CD4-positive, alpha-beta T cell treated with Interleukin-12 subunit alpha and Interleukin-12 subunit beta, for 1 hour (primary cell): ENCODE measurements at regions not wholly inside any gene's neighbourhood (a gene's known extent, or its start where the extent isn't known, plus 50 kb on each side); places are given as distances from the start of the nearest gene placed in this dataset.

ENCODE experiments used
- DNase-seq: peaks from one replicate; pipeline ENCODE4 v3.0.0-alpha.2; 2020

DNA sequence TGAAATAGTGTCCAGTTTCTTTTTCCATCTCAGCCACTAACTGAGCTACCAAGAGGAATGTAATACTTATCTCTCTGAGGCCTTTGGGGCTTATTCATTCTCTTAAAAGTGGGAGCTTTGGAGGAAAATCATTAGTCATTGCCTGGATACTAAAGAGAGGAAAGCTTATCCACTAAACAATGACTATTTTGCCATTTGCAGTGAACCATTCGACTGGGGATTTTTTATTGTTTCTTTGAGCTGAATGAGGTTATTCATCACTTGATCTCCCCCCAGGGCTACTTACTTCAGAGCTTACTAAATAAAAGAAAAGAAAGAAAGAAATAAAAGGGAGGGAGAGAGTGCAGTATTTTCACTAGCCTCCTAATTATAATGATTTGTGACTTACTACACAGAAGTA lies 1329.5 kb upstream of the TENM3 start:
- DNase-seq: no peak

DNA sequence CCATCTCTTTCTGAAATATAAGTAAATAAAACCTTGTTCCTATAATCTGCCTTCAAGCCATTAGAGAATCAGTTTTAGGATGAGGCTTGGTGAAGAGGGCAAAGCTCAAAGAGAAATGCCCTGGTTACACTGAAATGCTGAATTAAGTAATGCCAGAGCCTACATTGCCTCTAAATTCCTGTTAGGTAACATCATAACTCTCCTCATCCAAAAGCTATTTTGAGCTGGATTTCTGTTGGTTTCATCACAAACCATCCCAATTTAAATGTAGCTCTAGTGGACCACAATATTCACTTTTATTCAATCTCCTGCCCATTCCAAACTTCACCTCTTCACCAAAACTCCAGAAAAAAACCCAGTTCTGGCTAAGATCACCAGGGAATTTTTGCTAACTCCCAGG lies 1319.7 kb upstream of the TENM3 start:
- DNase-seq: no peak

DNA sequence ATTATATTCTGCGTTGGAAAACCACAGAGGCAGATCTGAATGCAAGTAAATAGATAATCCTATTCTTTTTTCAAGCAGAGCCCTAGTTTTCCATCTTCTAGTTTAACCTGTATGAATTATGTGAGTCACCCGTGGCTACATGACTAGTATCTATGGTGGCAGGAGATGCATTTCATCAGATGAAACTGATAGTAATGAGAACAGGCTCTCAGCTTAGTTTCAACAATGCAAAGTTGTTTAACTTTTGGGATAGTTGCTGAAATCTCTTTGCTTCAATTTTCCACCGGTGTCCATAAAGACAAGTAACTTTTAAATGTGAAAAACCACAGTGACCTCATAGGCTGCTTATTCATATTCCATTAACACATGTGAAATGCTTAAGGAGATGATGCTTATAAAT lies 1317.4 kb upstream of the TENM3 start:
- DNase-seq: no peak

DNA sequence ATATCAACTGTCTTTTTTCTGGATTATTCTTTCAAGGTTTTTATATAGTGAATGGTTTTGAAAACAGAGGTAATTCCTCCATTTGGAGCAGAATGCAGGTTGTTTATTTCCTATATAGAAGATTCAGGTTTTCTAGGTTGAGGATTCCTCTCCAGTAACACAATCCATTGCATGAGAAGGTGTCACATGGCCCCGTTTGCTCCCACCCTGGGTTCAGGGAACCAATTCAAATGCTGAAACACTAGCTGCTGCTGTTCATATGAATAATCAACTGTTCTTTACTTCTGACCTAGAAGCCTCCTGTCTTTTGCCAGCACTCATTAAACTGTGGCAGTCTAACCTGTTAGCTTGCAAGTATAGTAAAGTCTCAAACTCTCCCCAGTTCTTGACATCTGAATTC lies 1316.9 kb upstream of the TENM3 start:
- no peak for DNase-seq

DNA sequence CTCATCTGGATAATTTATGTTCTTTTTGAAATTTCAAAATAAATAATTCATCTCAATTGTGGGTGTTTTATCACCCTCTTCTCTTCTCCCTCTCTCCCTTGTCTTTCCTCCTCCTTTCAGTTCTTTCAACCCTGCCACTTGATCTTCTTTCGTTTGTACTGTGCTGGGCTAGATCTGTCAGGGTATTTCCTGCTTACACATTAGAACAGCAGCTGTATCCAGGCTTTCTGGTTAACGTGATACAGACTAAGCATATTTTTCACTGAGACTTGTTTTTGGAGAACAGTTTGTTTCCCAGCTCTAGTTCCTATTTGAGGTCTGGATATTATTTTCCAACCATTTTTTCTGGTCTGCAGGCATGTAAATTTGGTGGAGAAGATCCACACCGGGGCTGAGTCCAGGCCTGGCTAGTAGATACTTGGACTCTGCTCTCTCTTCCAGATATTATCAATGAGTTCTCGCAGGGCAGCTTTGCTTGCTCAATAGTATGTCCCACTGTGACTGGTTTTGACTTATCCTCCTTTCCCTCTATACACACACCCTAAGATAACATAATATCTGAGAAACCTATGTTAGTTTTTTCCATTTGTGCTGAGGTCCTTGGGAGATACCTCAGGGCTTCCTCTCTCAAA lies 1310.7 kb upstream of the TENM3 start:
- DNase-seq: no peak

DNA sequence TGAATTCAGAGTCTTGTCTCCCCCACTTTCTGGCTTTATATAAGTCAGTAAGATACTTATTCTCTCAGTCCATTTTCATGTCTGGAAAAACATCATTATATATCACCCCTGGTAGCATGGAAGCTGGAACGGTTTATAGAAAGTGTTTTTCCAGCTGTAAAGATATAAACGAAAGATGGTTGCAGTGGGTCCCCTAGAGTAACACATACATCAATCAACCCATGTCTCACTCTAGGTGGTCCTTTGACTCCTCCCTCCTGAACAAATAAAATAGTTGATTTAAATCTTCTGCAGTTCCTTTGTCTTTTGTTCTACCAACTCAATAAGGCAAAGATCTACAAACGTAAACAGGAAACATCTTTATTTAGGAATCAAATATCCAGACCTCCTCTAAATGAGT lies 1306.1 kb upstream of the TENM3 start:
- no peak for DNase-seq

DNA sequence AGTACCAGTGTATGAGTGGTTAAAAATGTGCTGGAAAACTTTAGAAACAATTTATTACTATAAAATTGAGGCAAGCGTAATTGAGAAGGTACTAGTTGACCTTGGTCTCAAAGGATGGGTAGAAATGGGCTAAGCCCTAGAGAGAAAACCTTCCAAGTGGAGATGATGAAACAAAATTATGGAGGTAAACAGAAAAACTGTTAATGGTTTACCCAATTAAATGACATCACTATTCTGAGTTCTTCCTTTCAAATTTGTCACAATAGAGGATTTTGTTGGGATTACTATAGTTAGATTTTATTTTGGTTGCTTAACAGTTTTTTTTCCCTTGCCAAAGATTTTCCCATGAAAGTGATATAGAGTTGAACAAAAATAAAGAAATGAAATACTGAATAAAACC lies 1302.5 kb upstream of the TENM3 start:
- no peak for DNase-seq

DNA sequence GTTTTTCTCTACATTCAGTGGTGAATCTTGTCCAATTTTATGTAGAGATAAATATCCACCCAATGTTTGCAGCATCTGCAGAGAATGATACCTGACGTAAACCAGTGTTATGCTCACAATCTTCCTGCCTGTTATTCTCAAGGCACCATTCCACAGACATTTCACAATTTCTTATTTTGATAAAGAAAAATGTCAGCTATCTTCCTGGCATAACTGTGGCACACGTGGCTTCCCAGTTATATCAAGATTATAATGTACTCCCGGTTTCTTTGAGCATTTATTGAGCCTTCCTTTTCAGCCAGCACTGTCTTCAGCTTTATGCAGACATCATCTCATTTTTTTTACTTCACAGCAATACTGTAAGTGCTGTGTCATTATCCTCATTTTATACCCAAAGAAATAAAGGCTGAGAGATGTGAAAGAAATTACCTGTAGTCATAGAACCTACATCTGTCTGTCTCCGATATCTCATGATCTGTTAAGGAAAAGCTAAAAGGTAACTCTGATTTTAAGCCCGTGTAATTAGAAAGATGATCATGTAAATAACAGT lies 1300.8 kb upstream of the TENM3 start:
- DNase-seq: no peak

DNA sequence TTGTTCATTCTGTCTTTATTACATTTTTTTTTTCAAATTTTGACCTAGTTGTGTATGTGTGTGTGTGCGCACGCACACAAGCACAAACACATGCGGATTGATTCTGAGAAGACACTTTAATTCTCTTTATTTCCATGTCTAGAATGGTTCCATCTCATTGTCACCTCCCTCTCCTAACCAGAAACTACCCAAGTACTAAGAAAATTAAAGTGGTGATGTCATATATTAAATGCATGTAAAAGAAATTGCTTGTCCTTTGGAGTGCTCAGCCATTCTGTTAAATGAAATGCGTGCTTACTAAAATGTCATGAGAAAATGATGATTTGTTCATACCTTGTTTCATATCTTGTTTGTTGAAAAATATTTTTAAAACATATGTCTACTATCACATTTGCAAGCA lies 1297.0 kb upstream of the TENM3 start:
- no peak for DNase-seq

DNA sequence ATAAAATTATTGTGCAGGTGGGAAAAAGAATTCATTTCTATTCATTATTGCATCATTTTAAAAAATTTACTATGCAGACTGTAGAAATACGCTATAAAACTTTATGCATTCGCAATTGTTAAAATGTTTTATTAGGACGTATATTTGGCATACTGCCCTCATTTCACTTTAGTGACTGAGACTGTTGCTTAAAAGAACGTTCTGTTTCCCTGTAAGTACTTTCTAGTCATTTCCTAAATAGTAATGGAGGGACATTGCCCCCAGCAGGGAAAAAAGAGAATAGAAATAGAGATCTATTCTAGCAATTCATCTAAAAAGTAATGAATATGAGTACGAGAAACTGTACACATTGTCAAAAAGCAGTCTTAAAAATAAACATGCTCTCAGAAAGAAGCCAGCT lies 1295.8 kb upstream of the TENM3 start:
- DNase-seq: no peak

DNA sequence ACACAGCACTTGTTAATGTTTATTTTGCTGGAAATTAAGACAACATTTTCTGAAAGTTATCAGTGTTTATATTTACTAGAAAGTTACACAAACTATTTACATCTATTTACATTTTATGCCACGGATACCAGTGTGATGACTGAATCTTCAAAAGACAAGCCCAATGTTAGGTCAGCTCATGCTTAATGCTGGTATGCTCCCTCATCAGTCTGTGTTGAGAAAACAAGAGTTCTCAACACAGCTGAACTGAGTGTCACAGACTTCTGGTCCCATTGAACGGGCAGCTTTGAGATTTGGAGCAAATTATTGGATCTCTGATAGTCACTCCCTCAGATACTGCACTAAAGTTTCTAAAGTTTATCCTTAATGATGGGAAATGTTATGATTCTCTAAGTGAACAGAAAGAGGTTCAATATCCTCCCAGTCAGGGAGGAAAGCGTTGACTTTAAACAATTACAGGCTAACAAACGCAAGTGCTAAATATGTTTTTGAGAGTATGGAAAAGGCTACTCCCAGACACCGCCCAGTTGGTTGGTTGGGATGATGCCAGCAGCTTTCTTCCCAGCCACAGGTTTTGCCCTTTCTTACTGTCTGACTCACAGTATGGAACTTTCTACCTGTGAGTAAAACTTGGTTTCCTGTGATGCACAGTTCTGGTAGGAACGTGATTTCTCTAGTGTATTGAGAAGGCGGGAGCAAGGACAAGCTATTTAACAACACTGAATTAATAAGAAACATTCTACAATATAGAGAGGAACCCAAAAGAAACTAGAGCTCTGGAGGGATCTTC lies 1293.6 kb upstream of the TENM3 start:
- DNase-seq: no peak

DNA sequence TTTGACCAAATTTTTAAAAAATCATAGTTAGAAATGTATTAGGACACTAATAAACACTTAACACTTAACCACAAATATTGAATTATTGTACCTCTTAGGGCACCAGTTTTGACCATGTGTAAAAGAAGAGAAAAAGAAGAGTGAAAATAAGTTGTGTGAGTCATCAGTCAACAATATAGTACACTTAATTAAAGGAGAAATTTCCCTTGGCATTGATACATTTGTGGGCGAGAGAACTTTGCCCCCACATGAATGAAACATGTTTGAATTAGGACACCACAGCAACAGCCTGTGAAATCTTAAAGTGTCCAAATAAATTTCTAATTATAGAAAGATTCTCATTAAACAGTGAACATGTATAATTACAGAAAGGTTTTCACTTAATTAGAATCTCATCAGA lies 1292.8 kb upstream of the TENM3 start:
- no peak for DNase-seq

DNA sequence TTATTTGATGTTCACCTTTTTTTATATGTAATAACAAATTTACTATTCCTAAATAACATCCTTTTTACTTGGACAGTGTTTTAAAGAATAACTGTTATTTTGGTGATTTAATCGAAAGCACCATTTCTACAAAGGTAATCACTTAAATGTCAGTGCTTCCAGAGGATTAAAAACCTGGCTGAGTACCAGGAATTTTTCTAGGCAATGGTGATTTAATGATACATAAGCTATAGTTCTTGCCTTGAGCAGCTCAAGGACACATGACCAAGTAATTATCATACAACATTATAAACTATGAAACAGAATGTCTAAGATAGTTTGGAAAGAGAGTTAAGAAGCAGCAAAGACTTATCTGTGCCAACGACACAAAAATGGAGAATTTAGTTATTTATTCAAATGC lies 1291.9 kb upstream of the TENM3 start:
- no peak for DNase-seq

DNA sequence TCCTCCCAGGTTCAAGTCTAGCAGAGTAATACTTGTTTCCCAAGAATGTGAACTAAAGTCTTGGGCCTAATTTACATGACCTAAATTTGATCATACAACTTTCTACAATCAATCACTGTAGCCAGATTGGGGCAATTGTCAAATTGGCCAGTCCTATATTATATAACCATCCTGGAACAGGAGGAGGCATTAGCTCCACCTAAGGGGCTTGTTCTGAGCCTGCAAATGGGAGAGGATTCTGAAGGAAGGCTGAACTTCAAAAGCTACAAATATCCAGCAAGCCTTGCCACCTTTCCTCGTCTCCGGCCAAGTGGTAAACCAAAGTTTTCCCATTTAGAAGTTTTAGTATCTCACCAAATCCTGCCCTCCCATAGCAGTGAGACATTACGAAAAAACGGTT lies 1289.6 kb upstream of the TENM3 start:
- DNase-seq: no peak

DNA sequence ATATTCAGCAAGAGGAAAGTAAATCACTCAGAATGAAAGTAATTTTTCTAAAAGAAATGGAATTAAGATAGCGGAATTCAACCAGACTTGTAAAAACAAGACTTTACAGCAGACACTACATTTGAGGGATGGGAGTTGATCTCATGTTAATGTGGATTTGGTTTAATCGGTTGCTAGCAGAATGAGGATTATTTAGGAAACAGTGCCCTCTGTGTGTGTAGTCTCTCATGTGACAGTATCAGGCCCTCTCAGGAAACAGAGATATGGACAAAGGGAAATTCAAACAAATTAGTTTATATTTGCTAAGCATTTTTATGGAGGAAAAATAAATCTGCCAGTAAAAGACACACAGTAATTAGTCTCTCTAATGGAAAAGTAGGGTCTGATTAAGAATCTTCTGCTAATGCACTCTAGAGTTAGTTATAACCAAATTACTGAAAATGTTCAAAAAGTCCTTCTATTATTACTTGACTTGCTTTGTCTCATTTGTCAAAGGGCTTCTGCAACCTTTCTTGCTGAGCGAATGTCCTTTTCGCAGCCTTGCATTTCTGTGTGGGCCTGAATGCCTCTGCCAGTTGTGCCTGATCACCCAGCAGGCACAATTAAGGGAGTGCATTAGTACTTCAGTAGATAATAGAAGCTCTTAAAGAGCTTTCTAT lies 1282.3 kb upstream of the TENM3 start:
- DNase-seq: no peak

DNA sequence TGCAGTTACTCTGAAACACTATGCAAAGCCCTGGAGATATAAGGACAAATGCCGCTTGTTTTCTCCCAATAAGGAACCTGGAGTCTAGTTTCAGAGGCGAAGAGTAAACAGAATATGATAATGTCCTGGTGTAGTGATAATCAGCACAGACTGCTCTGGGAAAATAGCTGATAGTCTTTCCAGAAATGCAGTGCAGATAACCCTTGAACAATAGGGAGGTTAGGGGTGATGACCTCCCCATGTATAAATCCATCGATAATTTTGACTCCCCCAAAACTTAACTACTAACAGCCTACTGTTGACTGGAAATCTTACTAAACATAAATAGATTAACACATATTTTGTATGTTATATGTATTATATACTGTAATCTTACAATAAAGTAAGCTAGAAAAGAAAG lies 1280.9 kb upstream of the TENM3 start:
- DNase-seq: no peak

DNA sequence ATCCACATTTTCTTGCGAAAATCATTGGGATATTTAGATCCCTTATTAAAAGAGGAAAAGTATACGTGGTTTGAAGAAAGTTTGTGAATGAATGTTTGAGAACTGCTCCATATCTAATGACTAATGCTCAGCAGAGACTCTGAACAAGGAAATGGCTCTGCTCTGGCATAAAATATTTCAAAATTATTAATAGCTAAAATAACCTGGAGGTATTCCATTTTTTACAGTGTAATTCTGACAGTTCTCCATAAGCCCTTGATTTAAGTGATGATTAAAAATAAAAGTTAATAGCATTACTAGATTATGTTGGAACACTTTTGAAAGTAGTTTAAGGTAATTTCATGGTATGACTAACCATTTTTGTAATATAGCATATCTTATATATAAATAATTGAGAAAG lies 1276.9 kb upstream of the TENM3 start:
- no peak for DNase-seq

DNA sequence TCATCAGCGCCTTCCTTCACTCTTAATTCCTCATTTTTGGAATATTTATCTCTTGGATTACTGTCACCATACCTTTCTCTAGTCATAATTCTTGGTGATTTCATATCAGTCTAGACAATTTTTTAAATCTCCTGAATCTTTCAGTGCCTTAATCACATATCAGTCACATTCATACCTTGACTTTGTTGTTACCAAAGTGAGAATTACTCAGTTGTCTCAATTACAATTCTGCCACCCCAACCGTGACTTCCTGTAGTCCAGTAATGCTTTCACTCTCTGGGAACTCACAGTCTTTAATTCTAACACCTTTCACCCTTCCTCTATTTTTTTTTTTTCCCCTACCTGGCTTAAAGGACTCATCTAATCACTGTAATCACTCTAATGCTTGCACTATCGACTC lies 1275.3 kb upstream of the TENM3 start:
- DNase-seq: no peak

DNA sequence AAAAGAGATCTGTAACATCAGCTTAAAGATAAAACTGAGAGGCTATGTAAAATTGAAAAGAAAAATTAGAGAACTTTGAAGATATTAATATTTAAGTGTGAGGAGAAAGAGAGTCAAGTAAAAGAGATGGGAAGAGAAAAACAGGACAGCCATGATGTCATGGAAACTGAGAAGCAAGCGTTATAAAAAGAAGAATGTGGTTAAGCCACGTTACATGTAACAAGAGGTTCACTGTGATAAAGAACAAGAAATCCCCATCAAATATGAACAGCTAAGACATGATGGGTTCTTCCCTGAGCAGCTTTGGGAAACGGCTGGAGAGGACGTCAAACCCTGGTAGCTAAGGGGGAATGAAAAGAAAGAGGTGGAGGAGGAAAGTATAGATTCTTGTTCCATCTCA lies 1269.3 kb upstream of the TENM3 start:
- no peak for DNase-seq

DNA sequence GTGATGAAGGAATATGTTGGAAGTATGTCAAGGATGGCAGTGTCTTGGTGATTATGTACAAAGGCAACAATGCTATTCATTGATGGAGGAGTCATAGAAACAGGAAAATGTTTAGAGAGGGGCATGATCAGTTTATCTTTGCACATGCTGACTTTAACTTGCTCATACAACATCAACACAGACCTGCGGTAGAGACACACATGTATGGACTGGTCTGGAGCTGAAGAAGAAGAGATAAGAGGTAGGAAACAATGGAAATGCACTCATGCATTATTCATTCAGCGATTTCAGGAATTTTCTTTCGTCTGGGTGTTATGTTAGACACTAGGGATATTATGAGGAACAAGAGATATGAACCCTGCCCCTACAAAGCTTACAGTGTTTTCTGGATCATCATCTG lies 1252.3 kb upstream of the TENM3 start:
- no peak for DNase-seq

DNA sequence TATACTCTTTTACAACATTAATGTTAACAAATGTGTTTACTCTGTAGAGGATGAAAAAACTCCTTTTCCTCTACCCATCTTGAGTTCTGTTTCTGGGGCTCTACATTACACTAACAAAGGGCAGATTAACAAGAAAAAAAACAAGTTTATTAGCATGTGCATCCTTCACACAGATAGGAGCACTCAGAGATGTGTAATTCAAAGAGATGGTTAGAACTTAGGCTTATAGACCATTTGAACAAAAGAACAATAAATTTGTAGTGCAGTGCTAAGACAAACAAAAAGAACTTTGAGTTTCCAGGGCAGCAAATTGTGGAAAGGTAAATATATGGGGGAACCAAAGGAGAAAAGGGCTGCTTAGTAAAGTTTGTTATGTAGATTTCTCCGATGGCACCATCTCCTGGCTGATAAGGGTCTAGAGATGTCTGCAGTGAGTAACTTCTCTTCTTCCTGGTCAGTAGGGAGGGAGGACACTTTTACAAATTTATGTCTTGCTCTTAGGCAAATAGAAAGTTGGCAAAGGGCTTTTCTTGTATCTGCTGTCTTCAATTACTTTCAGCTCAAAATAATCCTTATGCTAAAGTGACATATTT lies 1249.9 kb upstream of the TENM3 start:
- DNase-seq: no peak

DNA sequence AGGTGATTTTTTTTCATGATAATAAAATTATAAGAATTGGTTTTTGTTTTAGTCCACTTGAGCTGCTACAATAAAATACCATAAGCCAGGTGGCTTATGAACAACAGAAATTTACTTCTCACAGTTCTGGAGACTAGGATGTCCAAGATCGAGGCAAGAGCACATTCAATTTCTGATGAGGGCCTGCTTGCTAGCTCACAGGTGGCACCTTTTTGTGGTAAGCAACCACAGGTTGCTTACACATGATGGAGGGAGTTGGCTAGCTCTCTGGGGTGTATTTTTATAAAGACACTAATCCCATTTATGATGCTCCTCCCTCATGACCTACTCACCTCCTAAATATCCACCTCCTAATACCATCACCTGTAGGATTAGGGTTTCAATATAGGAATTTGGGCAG lies 1248.5 kb upstream of the TENM3 start:
- DNase-seq: no peak

DNA sequence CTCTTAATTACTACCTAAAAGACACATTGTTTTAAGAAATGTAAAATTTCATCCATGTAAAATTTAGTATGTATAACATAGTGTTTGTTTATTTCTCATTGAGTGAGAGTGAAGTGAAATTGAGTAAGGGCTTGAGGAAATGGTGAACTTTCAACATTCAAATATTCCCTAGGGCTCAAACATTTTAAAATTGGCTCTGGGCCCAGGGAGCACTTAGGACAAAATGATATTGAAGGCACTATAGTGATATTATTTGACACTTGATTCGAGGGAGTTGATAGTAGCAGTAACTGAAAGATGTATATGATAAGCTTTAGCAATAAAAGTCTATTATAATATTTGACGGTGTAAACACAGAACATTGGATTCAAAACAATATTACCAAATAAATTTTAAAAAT lies 1244.0 kb upstream of the TENM3 start:
- DNase-seq: no peak

DNA sequence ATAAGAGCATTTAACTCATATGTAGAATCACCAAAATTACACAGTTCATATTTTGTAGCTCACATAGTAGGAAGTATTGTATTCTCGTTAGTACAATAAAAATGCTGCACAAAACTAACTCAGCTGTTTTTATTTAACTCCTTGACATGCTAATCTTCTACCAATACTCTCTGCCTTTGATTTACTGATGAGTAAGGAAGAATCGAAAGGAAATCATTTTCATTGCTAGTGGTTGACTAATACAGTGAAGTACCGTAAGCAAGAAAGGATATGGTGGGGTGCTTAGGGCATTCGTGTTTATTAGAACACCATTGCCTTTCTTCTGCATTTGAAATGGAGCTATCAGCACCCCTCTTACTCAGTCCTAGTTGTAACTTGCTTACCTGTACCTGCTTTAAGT lies 1239.1 kb upstream of the TENM3 start:
- no peak for DNase-seq
